ENCODE measurements at regions not wholly inside any gene's neighbourhood (a gene's known extent, or its start where the extent isn't known, plus 50 kb on each side); places are given as distances from the start of the nearest gene placed in this dataset.

DNA sequence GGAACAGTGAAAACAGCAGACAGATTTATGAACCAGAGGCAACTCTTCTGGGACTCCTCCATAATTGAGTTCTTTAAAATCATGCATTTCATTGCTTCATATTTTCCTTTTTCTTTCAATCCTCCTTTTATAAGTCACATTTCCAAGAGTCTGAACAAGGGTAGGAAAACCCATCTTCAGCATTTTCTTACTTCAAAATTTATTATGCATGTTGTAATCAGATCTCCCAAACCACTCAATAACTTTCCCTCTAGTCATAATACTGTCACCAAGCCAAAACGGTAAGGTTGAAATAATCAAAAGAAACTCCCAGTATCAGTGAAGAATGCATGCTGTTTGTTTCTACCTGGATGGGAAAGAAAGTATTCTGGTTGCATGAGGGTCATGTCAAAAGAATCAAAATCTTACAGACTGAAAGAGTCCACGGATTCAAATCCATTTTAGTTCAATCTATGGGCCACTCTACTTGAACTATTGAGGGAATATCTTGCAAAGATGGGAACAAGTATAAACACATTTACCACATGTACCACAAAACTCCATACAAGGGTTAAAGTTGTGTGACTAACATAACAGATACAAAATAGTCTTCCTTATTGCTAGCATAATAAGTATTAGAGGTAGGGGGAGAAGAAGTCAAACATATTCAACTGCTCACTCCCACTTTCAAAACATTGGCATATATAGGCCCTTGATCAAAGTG is 797.3 kb downstream of the MAT2B start:
- Histone ChIP-seq H3K4me1 (no peaks in the 10 kb centered on the region), H3K9me3 (no peaks in the 10 kb centered on the region), H3K27me3 (no peaks in the 10 kb centered on the region), H3K4me3 (no peak overlapping the region), H3K36me3 (no peaks in the 10 kb centered on the region), H3K27ac (no peak overlapping the region)
- ATAC-seq (no peak), DNase-seq (no peak)
- TF ChIP-seq CTCF (IDR thresholded peaks at IDR 0.05) (no peak), POLR2A (IDR thresholded peaks at IDR 0.05) (no peak)
- 28% methylated on average over 2 of the region's 2 CpGs for WGBS (ENCODE audit: insufficient coverage, low coverage, low lambda C conversion rate, missing lambda C conversion rate)
- intact Hi-C loops (cut with DNase I), result no loop called here

DNA sequence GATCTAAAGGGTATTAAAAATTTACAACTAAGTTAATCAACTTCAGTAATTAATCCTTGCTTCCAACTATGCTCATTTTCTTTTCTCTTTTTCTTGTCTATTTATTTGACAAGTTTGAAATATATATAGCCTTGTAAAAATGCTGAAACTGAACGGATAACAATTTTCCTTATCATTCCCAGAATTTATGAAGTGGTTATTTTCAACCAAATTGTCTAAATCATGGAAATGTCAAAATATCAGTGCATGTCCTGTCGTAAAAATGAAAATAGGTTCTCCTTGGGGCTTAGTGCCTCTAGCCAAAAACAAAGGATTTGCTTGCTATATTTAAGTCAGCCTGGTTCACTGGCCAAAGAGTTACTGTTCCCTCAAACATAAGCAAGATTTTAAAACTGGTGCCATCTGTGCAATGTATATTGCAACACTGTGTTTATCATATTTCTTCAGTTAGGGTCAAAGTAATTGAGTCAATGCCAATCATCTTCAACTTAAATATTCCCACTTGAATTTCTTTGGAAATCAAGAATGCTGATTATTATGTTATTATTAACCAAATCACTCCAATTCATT is 798.3 kb downstream of the MAT2B start:
- no peak overlapping the region for H3K4me3 ChIP-seq
- intact Hi-C loops (cut with DNase I), result no loop called here
- TF ChIP-seq POLR2A (IDR thresholded peaks at IDR 0.05) (no peak), CTCF (IDR thresholded peaks at IDR 0.05) (no peak)
- H3K27me3 ChIP-seq, result no peaks in the 10 kb centered on the region
- H3K27ac ChIP-seq, result no peak overlapping the region
- no peaks in the 10 kb centered on the region for H3K9me3 ChIP-seq
- no peaks in the 10 kb centered on the region for H3K36me3 ChIP-seq
- no peaks in the 10 kb centered on the region for H3K4me1 ChIP-seq
- WGBS (ENCODE audit: insufficient coverage, low coverage, low lambda C conversion rate, missing lambda C conversion rate), result 55% methylated on average over 2 of the region's 2 CpGs
- no peak for ATAC-seq
- DNase-seq, result no peak

DNA sequence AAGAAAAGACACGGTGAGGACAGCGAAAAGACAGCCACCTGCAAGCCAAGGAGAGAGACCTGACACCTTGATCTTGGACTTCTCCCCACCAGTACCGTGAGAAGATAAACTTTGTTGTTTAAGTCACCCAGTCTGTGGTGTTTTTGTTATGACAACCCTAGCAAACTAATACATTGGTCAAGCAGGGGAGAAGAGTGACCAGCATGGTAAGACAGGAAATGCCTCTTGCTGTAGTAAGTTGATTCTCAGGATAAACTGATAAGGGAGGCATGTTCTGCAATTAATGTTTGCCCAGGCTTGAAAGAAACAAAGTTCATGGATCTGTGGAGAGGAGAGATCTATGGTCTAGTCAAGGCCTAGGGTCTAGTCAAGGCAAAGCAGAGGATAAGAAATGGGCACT is 801.2 kb downstream of the MAT2B start:
- no peaks in the 10 kb centered on the region for H3K36me3 ChIP-seq
- H3K27ac ChIP-seq, result no peak overlapping the region
- H3K27me3 ChIP-seq, result no peaks in the 10 kb centered on the region
- intact Hi-C loops (cut with DNase I), result no loop called here
- DNase-seq (no peak), ATAC-seq (no peak)
- no peak overlapping the region for H3K4me3 ChIP-seq
- no peaks in the 10 kb centered on the region for H3K4me1 ChIP-seq
- TF ChIP-seq CTCF (IDR thresholded peaks at IDR 0.05) (no peak), POLR2A (IDR thresholded peaks at IDR 0.05) (no peak)
- H3K9me3 ChIP-seq, result no peaks in the 10 kb centered on the region
- WGBS (ENCODE audit: insufficient coverage, low coverage, low lambda C conversion rate, missing lambda C conversion rate), result 54% methylated on average over 3 of the region's 3 CpGs

DNA sequence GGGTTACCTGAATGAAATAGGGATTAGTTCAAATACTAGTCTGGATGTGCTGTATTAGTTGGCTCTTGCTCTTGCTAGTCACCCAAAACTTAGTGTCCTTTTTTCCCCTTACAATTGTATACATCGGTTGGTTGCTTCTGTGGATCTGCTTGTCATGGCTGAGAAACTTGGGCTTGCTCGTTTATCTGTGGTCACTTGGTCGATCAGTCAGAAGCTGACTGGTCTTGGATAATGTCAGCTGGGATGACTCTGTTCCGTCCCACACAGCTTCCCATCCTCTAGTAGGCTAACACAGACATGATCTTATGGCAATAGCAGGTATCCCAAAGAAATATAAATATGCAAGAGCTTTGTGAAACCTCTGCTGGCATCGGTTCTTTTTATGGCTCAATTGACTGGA is 807.4 kb downstream of the MAT2B start:
- TF ChIP-seq CTCF (IDR thresholded peaks at IDR 0.05), result no peak
- TF ChIP-seq POLR2A (IDR thresholded peaks at IDR 0.05), result no peak
- 45% methylated on average over 5 of the region's 5 CpGs for WGBS (ENCODE audit: insufficient coverage, low coverage, low lambda C conversion rate, missing lambda C conversion rate)
- Histone ChIP-seq H3K36me3 (no peaks in the 10 kb centered on the region), H3K9me3 (no peaks in the 10 kb centered on the region), H3K4me3 (no peak overlapping the region), H3K4me1 (no peaks in the 10 kb centered on the region), H3K27ac (no peak overlapping the region), H3K27me3 (no peaks in the 10 kb centered on the region)
- ATAC-seq (no peak), DNase-seq (no peak)
- intact Hi-C loops (cut with DNase I), result no loop called here
